GM23338 (cell line): ENCODE measurements at regions not wholly inside any gene's neighbourhood (a gene's known extent, or its start where the extent isn't known, plus 50 kb on each side); places are given as distances from the start of the nearest gene placed in this dataset.

Experiments used
- ATAC-seq: fragments of 200-7000 bp; cut with Tn5 transposase; 3 replicates; pipeline ENCODE4 v1.9.1; 2020
- DNase-seq: peaks from one replicate; pipeline ENCODE4 v3.0.0-alpha.2; 2015; ENCODE audit warnings: low spot score
- H2AFZ ChIP-seq: fragments of 200-600 bp; sonication (generic); 2 replicates; pipeline ENCODE4 v1.8.0; 2016; ENCODE audit warnings: antibody characterized with exemption, mild to moderate bottlenecking, moderate library complexity
- H3F3A ChIP-seq: fragments of 200-600 bp; sonication (generic); replicated peaks from 2 replicates; pipeline ENCODE4 v1.8.0; 2017; ENCODE audit warnings: antibody characterized with exemption, mixed run types, low read depth
- H3K27ac ChIP-seq: fragments of 200-600 bp; sonication (generic); 2 replicates; pipeline ENCODE4 v1.6.1; 2016; ENCODE audit warnings: low read depth
- H3K27me3 ChIP-seq: fragments of 200-600 bp; sonication (generic); 2 replicates; pipeline ENCODE4 v1.8.0; 2016; ENCODE audit warnings: mild to moderate bottlenecking, mixed run types, moderate library complexity; ENCODE audit not compliant: insufficient read depth
- H3K36me3 ChIP-seq: fragments of 200-600 bp; sonication (generic); 2 replicates; pipeline ENCODE4 v1.8.0; 2016; ENCODE audit warnings: mild to moderate bottlenecking; ENCODE audit not compliant: insufficient read depth
- H3K4me1 ChIP-seq: fragments of 200-600 bp; sonication (generic); 2 replicates; pipeline ENCODE4 v1.8.0; 2016; ENCODE audit warnings: mild to moderate bottlenecking, moderate library complexity; ENCODE audit not compliant: insufficient read depth
- H3K4me2 ChIP-seq: fragments of 200-600 bp; sonication (generic); 2 replicates; pipeline ENCODE4 v1.7.1; 2017; ENCODE audit warnings: mixed run types
- H3K4me3 ChIP-seq: fragments of 200-600 bp; sonication (generic); 2 replicates; pipeline ENCODE4 v1.6.1; 2016; ENCODE audit warnings: mixed run types
- H3K79me2 ChIP-seq: fragments of 200-600 bp; sonication (generic); replicated peaks from 2 replicates; pipeline ENCODE4 v1.8.0; 2017; ENCODE audit warnings: mild to moderate bottlenecking; ENCODE audit not compliant: insufficient read depth
- H3K9me2 ChIP-seq: fragments of 200-600 bp; sonication (generic); 2 replicates; pipeline ENCODE4 v1.8.0; 2017; ENCODE audit not compliant: insufficient read depth
- H4K20me1 ChIP-seq: fragments of 200-600 bp; sonication (generic); replicated peaks from 2 replicates; pipeline ENCODE4 v1.8.0; 2017; ENCODE audit warnings: mild to moderate bottlenecking; ENCODE audit not compliant: insufficient read depth
- H3K27ac Mint-ChIP-seq: 2 replicates; pipeline ENCODE4 v1.8.0; 2020; ENCODE audit warnings: inconsistent platforms, mild to moderate bottlenecking, moderate library complexity, mixed read lengths
- H3K27me3 Mint-ChIP-seq: 3 replicates; pipeline ENCODE4 v1.8.0; 2022; ENCODE audit warnings: low read depth, mild to moderate bottlenecking, moderate library complexity, mixed read lengths, inconsistent platforms; ENCODE audit not compliant: insufficient read depth, poor library complexity
- H3K36me3 Mint-ChIP-seq: 3 replicates; pipeline ENCODE4 v1.8.0; 2021; ENCODE audit warnings: low read depth, mild to moderate bottlenecking, inconsistent platforms, moderate library complexity, mixed read lengths
- H3K4me1 Mint-ChIP-seq: 3 replicates; pipeline ENCODE4 v1.8.0; 2020; ENCODE audit warnings: mild to moderate bottlenecking, inconsistent platforms, mixed read lengths
- H3K4me3 Mint-ChIP-seq: 3 replicates; pipeline ENCODE4 v1.8.0; 2021; ENCODE audit warnings: moderate library complexity, mild to moderate bottlenecking, inconsistent platforms, mixed read lengths
- H3K9me3 Mint-ChIP-seq: 3 replicates; pipeline ENCODE4 v1.8.0; 2020; ENCODE audit warnings: moderate library complexity, mild to moderate bottlenecking, inconsistent platforms, mixed read lengths
- CREB1 ChIP-seq: fragments of 250-450 bp; sonication (Bioruptor Pico); IDR thresholded peaks from 2 replicates; pipeline ENCODE4 v1.5.0; 2020; ENCODE audit warnings: low read depth, mild to moderate bottlenecking, moderate library complexity
- CTCF ChIP-seq, 2 experiments: fragments of 200-600 bp in 1 of 2; sonication (generic) in 1 of 2; conservative IDR thresholded peaks; 2 replicates each; pipeline versions ENCODE4 v1.5.1 to v1.6.1; 2016 to 2017; ENCODE audit warnings: antibody characterized with exemption in 2 of 2, low read depth in 2 of 2, mild to moderate bottlenecking in 2 of 2, moderate library complexity in 1 of 2
- EZH2 ChIP-seq: fragments of 200-600 bp; sonication (generic); IDR thresholded peaks from one replicate; pipeline ENCODE4 v1.8.0; 2017; ENCODE audit warnings: antibody characterized with exemption, mild to moderate bottlenecking, low read depth; ENCODE audit not compliant: unreplicated experiment
- EZH2phosphoT487 ChIP-seq: fragments of 200-600 bp; sonication (generic); IDR thresholded peaks from one replicate; pipeline ENCODE4 v1.8.1; 2018; ENCODE audit warnings: antibody characterized with exemption; ENCODE audit not compliant: unreplicated experiment
- JUNB ChIP-seq: IDR thresholded peaks from one replicate; pipeline ENCODE4 v1.6.1; 2016; ENCODE audit warnings: antibody characterized with exemption; ENCODE audit not compliant: unreplicated experiment
- NANOG ChIP-seq: IDR thresholded peaks from 2 replicates; pipeline ENCODE4 v1.6.1; 2016; ENCODE audit warnings: antibody characterized with exemption, borderline replicate concordance
- POLR2AphosphoS5 ChIP-seq: IDR thresholded peaks from 2 replicates; pipeline ENCODE4 v1.6.1; 2016; ENCODE audit warnings: antibody characterized with exemption, low read depth
- REST ChIP-seq: IDR thresholded peaks from one replicate; pipeline ENCODE4 v1.6.1; 2018; ENCODE audit warnings: antibody characterized with exemption; ENCODE audit not compliant: unreplicated experiment
- STAT1 ChIP-seq: IDR thresholded peaks from one replicate; pipeline ENCODE4 v1.6.1; 2016; ENCODE audit warnings: antibody characterized with exemption; ENCODE audit not compliant: unreplicated experiment
- ZNF114 ChIP-seq: fragments of 250-450 bp; sonication (Bioruptor Pico); IDR thresholded peaks from 2 replicates; pipeline ENCODE4 v1.5.0; 2020; ENCODE audit warnings: mild to moderate bottlenecking, moderate library complexity
- ZNF331 ChIP-seq: fragments of 250-450 bp; sonication (Bioruptor Pico); IDR thresholded peaks from 2 replicates; pipeline ENCODE4 v1.5.0; 2020; ENCODE audit warnings: low read depth, mild to moderate bottlenecking, moderate library complexity
- TF ChIP-seq, protein P1 (sequence below): IDR thresholded peaks from 2 replicates; pipeline ENCODE4 v1.6.1; 2016; ENCODE audit warnings: antibody characterized with exemption
- TF ChIP-seq, protein P2 (sequence below): fragments of 250-450 bp; sonication (Bioruptor Pico); IDR thresholded peaks from 2 replicates; pipeline ENCODE4 v1.5.0; 2020; ENCODE audit warnings: mild to moderate bottlenecking, moderate library complexity

DNA sequence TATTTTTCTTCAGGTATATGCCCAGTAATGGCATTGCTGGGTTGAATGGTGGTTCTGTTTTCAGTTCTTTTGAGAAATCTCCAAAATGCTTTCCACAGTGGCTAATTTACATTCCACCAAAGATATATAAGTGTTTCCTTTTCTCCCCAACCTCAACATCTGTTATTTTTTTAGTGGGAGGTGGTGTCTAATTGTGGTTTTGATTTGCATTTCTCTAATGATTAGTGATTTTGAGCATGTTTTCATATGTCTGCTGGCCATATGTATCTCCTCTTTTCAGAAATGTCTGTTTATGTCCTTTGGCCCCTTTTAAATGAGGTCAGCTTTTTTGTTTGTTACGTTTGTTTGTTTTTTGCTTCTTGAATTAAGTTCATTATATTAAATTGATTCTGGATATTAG is 760.2 kb downstream of the KCNA4 start:
- H3K9me3 Mint-ChIP-seq, result no peaks in the 10 kb centered on the region
- H3K36me3 ChIP-seq, result no peaks in the 10 kb centered on the region
- H3K4me3 ChIP-seq, result no peak overlapping the region
- DNase-seq (no peak), ATAC-seq (no peak)
- no peak overlapping the region for H2AFZ ChIP-seq
- H3K27me3 Mint-ChIP-seq, result no peaks in the 10 kb centered on the region
- H3K4me1 Mint-ChIP-seq, result no peaks in the 10 kb centered on the region
- 0 out of 2 replicates have a peak, but pooled peaks cover 3% of the 10 kb centered on the region for H3K9me2 ChIP-seq
- H3K79me2 ChIP-seq, result no peaks in the 10 kb centered on the region
- H3K27ac Mint-ChIP-seq, result no peak overlapping the region
- no peak for TF ChIP-seq NANOG
- no peak for TF ChIP-seq EZH2phosphoT487
- TF ChIP-seq ZNF114 (CRISPR knock-in tag), result no peak
- no peak for TF ChIP-seq JUNB
- no peak for TF ChIP-seq ZNF331 (CRISPR knock-in tag)
- TF ChIP-seq CREB1, result no peak
- no peak for TF ChIP-seq EZH2
- TF ChIP-seq POLR2AphosphoS5, result no peak
- TF ChIP-seq, protein P1, sequence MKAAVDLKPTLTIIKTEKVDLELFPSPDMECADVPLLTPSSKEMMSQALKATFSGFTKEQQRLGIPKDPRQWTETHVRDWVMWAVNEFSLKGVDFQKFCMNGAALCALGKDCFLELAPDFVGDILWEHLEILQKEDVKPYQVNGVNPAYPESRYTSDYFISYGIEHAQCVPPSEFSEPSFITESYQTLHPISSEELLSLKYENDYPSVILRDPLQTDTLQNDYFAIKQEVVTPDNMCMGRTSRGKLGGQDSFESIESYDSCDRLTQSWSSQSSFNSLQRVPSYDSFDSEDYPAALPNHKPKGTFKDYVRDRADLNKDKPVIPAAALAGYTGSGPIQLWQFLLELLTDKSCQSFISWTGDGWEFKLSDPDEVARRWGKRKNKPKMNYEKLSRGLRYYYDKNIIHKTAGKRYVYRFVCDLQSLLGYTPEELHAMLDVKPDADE, result no peak
- no peak for TF ChIP-seq REST
- TF ChIP-seq CTCF (conservative IDR thresholded peaks at IDR 0.05; ENCODE audit: low read depth in 2 of 2), result no peak
- TF ChIP-seq STAT1, result no peak
- TF ChIP-seq, protein P2, sequence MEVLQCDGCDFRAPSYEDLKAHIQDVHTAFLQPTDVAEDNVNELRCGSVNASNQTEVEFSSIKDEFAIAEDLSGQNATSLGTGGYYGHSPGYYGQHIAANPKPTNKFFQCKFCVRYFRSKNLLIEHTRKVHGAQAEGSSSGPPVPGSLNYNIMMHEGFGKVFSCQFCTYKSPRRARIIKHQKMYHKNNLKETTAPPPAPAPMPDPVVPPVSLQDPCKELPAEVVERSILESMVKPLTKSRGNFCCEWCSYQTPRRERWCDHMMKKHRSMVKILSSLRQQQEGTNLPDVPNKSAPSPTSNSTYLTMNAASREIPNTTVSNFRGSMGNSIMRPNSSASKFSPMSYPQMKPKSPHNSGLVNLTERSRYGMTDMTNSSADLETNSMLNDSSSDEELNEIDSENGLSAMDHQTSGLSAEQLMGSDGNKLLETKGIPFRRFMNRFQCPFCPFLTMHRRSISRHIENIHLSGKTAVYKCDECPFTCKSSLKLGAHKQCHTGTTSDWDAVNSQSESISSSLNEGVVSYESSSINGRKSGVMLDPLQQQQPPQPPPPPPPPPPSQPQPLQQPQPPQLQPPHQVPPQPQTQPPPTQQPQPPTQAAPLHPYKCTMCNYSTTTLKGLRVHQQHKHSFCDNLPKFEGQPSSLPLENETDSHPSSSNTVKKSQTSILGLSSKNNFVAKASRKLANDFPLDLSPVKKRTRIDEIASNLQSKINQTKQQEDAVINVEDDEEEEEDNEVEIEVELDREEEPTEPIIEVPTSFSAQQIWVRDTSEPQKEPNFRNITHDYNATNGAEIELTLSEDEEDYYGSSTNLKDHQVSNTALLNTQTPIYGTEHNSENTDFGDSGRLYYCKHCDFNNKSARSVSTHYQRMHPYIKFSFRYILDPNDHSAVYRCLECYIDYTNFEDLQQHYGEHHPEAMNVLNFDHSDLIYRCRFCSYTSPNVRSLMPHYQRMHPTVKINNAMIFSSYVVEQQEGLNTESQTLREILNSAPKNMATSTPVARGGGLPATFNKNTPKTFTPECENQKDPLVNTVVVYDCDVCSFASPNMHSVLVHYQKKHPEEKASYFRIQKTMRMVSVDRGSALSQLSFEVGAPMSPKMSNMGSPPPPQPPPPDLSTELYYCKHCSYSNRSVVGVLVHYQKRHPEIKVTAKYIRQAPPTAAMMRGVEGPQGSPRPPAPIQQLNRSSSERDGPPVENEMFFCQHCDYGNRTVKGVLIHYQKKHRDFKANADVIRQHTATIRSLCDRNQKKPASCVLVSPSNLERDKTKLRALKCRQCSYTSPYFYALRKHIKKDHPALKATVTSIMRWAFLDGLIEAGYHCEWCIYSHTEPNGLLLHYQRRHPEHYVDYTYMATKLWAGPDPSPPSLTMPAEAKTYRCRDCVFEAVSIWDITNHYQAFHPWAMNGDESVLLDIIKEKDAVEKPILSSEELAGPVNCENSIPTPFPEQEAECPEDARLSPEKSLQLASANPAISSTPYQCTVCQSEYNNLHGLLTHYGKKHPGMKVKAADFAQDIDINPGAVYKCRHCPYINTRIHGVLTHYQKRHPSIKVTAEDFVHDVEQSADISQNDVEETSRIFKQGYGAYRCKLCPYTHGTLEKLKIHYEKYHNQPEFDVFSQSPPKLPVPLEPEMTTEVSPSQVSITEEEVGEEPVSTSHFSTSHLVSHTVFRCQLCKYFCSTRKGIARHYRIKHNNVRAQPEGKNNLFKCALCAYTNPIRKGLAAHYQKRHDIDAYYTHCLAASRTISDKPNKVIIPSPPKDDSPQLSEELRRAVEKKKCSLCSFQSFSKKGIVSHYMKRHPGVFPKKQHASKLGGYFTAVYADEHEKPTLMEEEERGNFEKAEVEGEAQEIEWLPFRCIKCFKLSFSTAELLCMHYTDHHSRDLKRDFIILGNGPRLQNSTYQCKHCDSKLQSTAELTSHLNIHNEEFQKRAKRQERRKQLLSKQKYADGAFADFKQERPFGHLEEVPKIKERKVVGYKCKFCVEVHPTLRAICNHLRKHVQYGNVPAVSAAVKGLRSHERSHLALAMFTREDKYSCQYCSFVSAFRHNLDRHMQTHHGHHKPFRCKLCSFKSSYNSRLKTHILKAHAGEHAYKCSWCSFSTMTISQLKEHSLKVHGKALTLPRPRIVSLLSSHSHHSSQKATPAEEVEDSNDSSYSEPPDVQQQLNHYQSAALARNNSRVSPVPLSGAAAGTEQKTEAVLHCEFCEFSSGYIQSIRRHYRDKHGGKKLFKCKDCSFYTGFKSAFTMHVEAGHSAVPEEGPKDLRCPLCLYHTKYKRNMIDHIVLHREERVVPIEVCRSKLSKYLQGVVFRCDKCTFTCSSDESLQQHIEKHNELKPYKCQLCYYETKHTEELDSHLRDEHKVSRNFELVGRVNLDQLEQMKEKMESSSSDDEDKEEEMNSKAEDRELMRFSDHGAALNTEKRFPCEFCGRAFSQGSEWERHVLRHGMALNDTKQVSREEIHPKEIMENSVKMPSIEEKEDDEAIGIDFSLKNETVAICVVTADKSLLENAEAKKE (CRISPR knock-in tag), result no peak
- H3K4me1 ChIP-seq, result no peaks in the 10 kb centered on the region
- H3K36me3 Mint-ChIP-seq, result no peaks in the 10 kb centered on the region
- H4K20me1 ChIP-seq, result 0 out of 2 replicates have a peak, but pooled peaks cover 3% of the 10 kb centered on the region
- no peak overlapping the region for H3K27ac ChIP-seq
- H3K4me2 ChIP-seq, result no peak overlapping the region
- H3F3A ChIP-seq, result no peaks in the 10 kb centered on the region
- H3K4me3 Mint-ChIP-seq, result no peak overlapping the region
- no peaks in the 10 kb centered on the region for H3K27me3 ChIP-seq
